H1 (cell line): ENCODE measurements at regions not wholly inside any gene's neighbourhood (a gene's known extent, or its start where the extent isn't known, plus 50 kb on each side); places are given as distances from the start of the nearest gene placed in this dataset.
A peak's percentile ranks its signal among the peaks of the same experiment; 100 is the strongest.

Experiments used
- CTCF ChIA-PET: fragments of 300-600 bp; sonication (Branson Sonifier 250); formaldehyde crosslinking; loops from one replicate; lab custom pipeline; 2021; ENCODE audit not compliant: partially characterized antibody; lab: Charles Lee
- POLR2A ChIA-PET: fragments of 300-600 bp; sonication (Branson Sonifier 250); formaldehyde crosslinking; loops from one replicate; lab custom pipeline; 2021; ENCODE audit warnings: inconsistent platforms; ENCODE audit not compliant: partially characterized antibody; lab: Charles Lee
- DNase-seq, 2 experiments: peaks; one replicate each; pipeline versions ENCODE4 v3.0.0 to v3.0.0-alpha.2; 2010 to 2022; ENCODE audit warnings: low spot score in 2 of 2, low read depth in 1 of 2, mixed read lengths in 1 of 2
- FAIRE-seq: peaks from 2 replicates; lab custom pipeline; 2011; peaks lifted over from hg19 to GRCh38; lab: Jason Lieb, UNC
- H2AFZ ChIP-seq: 2 replicates; pipeline ENCODE4 v1.8.1; 2012; ENCODE audit warnings: low read length, inconsistent platforms
- H2AK5ac ChIP-seq: 2 replicates; pipeline ENCODE4 v1.6.1; 2013; ENCODE audit warnings: low read depth, low read length
- H2BK120ac ChIP-seq: replicated peaks from 2 replicates; pipeline ENCODE3; 2013; ENCODE audit warnings: low read depth, low read length, inconsistent platforms
- H2BK12ac ChIP-seq: 2 replicates; pipeline ENCODE4 v1.6.1; 2013; ENCODE audit warnings: low read depth, low read length
- H2BK15ac ChIP-seq: 2 replicates; pipeline ENCODE4 v1.6.1; 2013; ENCODE audit warnings: low read length
- H2BK20ac ChIP-seq: 2 replicates; pipeline ENCODE4 v1.6.1; 2013; ENCODE audit warnings: low read length
- H2BK5ac ChIP-seq: 2 replicates; pipeline ENCODE4 v1.6.1; 2013; ENCODE audit warnings: low read depth, low read length
- H3K14ac ChIP-seq: 2 replicates; pipeline ENCODE4 v1.6.1; 2013; ENCODE audit warnings: inconsistent platforms; ENCODE audit not compliant: insufficient read length
- H3K18ac ChIP-seq: 2 replicates; pipeline ENCODE4 v1.6.1; 2013; ENCODE audit warnings: low read length; ENCODE audit errors: extremely low read depth
- H3K23ac ChIP-seq: 2 replicates; pipeline ENCODE4 v1.6.1; 2013; ENCODE audit warnings: inconsistent platforms; ENCODE audit not compliant: insufficient read length
- H3K23me2 ChIP-seq: 2 replicates; pipeline ENCODE4 v1.6.1; 2013; ENCODE audit warnings: low read depth, low read length
- H3K27ac ChIP-seq: 2 replicates; pipeline ENCODE4 v1.6.1; 2011; ENCODE audit warnings: low read depth, low read length, inconsistent platforms
- H3K27me3 ChIP-seq, 4 experiments: replicated peaks in 1 of 4; 1 replicate in 1 of 4; 2 replicates in 3 of 4; pipeline versions ENCODE4 v1.6.1 to v1.8.1; 2011 to 2013; ENCODE audit warnings: low read length in 3 of 4, mild to moderate bottlenecking in 3 of 4, inconsistent platforms in 2 of 4, mixed read lengths in 2 of 4, moderate library complexity in 1 of 4; ENCODE audit not compliant: control insufficient read depth in 3 of 4, insufficient read depth in 3 of 4; ENCODE audit errors: extremely low read depth in 1 of 4
- H3K36me3 ChIP-seq, 4 experiments: 2 replicates each; pipeline versions ENCODE4 v1.6.1 to v1.8.1; 2011 to 2013; ENCODE audit warnings: mild to moderate bottlenecking in 4 of 4, low read length in 3 of 4, moderate library complexity in 2 of 4, control low read depth in 1 of 4, inconsistent platforms in 1 of 4; ENCODE audit not compliant: insufficient read depth in 4 of 4, control insufficient read depth in 2 of 4
- H3K4ac ChIP-seq: replicated peaks from 2 replicates; pipeline ENCODE3; 2013; ENCODE audit warnings: low read length, low read depth, mixed read lengths, inconsistent platforms; ENCODE audit not compliant: insufficient read length
- H3K4me1 ChIP-seq, 4 experiments: replicated peaks in 1 of 4; 1 replicate in 1 of 4; 2 replicates in 3 of 4; pipeline versions ENCODE4 v1.6.1 to v1.8.1; 2011 to 2013; ENCODE audit warnings: low read length in 3 of 4, inconsistent platforms in 2 of 4, mixed read lengths in 1 of 4; ENCODE audit not compliant: insufficient read depth in 4 of 4, control insufficient read depth in 3 of 4
- H3K4me2 ChIP-seq, 2 experiments: 2 replicates each; pipeline versions ENCODE4 v1.6.1 to v1.8.1; 2011 to 2013; ENCODE audit warnings: low read depth in 2 of 2, low read length in 2 of 2, control low read depth in 1 of 2, inconsistent platforms in 1 of 2, mild to moderate bottlenecking in 1 of 2; ENCODE audit not compliant: insufficient read depth in 1 of 2
- H3K4me3 ChIP-seq, 4 experiments: fragments of 200-600, 300-600 bp in 1 of 4; sonication (generic), shearing (Covaris generic), sonication (Bioruptor Twin) in 1 of 4; 2 replicates each; pipeline versions ENCODE4 v1.5.1 to v1.8.1; 2011 to 2016; ENCODE audit warnings: low read length in 4 of 4, low read depth in 3 of 4, control low read depth in 2 of 4, inconsistent platforms in 2 of 4, mild to moderate bottlenecking in 2 of 4, mixed read lengths in 1 of 4, moderate library complexity in 1 of 4; ENCODE audit not compliant: insufficient read depth in 2 of 4; ENCODE audit errors: extremely low read depth in 1 of 4
- H3K56ac ChIP-seq: replicated peaks from 2 replicates; pipeline ENCODE3; 2013; ENCODE audit warnings: low read depth, mild to moderate bottlenecking, mixed read lengths, low read length, inconsistent platforms; ENCODE audit not compliant: insufficient read length
- H3K79me1 ChIP-seq: 2 replicates; pipeline ENCODE4 v1.6.1; 2013; ENCODE audit warnings: low read depth, low read length, control low read depth
- H3K79me2 ChIP-seq, 2 experiments: 2 replicates each; pipeline versions ENCODE4 v1.6.1 to v1.8.1; 2012 to 2013; ENCODE audit warnings: low read length in 2 of 2, mild to moderate bottlenecking in 2 of 2, inconsistent platforms in 1 of 2; ENCODE audit not compliant: insufficient read depth in 2 of 2, control insufficient read depth in 1 of 2
- H3K9ac ChIP-seq, 4 experiments: replicated peaks in 1 of 4; 1 replicate in 1 of 4; 2 replicates in 3 of 4; pipeline versions ENCODE4 v1.6.1 to v1.8.1; 2011 to 2013; ENCODE audit warnings: low read depth in 3 of 4, low read length in 3 of 4, control low read depth in 2 of 4, mild to moderate bottlenecking in 2 of 4, moderate library complexity in 2 of 4, inconsistent platforms in 1 of 4; ENCODE audit errors: extremely low read depth in 1 of 4
- H3K9me3 ChIP-seq, 2 experiments: 2 replicates each; pipeline versions ENCODE4 v1.6.1 to v1.8.1; 2012 to 2013; ENCODE audit warnings: mild to moderate bottlenecking in 2 of 2, moderate library complexity in 2 of 2, control low read depth in 1 of 2, inconsistent platforms in 1 of 2, low read depth in 1 of 2, low read length in 1 of 2, mixed read lengths in 1 of 2; ENCODE audit not compliant: insufficient read depth in 2 of 2
- H4K20me1 ChIP-seq, 2 experiments: replicated peaks in 1 of 2; 2 replicates each; pipeline versions ENCODE3 to v1.8.1; 2011 to 2013; ENCODE audit warnings: inconsistent platforms in 2 of 2, low read length in 2 of 2, mild to moderate bottlenecking in 1 of 2; ENCODE audit not compliant: insufficient read depth in 2 of 2, control insufficient read depth in 1 of 2
- H4K5ac ChIP-seq: 2 replicates; pipeline ENCODE4 v1.6.1; 2013; ENCODE audit warnings: low read length, low read depth, mixed read lengths, inconsistent platforms; ENCODE audit not compliant: insufficient read length
- H4K8ac ChIP-seq: 2 replicates; pipeline ENCODE4 v1.8.0; 2013; ENCODE audit warnings: mild to moderate bottlenecking, moderate library complexity, low read length, inconsistent platforms; ENCODE audit not compliant: insufficient read depth; ENCODE audit errors: extremely low read depth
- H4K91ac ChIP-seq: replicated peaks from 2 replicates; pipeline ENCODE3; 2013; ENCODE audit warnings: low read length, mixed read lengths, inconsistent platforms; ENCODE audit not compliant: insufficient read length
- BACH1 ChIP-seq: IDR thresholded peaks from 2 replicates; pipeline ENCODE4 v1.6.1; 2012; ENCODE audit warnings: low read length, improper control_type of control experiment
- BRCA1 ChIP-seq: IDR thresholded peaks from 2 replicates; pipeline ENCODE4 v1.6.1; 2012; ENCODE audit warnings: low read depth, low read length, improper control_type of control experiment
- CEBPB ChIP-seq: IDR thresholded peaks from 2 replicates; pipeline ENCODE4 v1.6.1; 2012; ENCODE audit warnings: low read depth, low read length
- CHD2 ChIP-seq: IDR thresholded peaks from 2 replicates; pipeline ENCODE4 v1.6.1; 2012; ENCODE audit warnings: low read length, improper control_type of control experiment
- EGR1 ChIP-seq: IDR thresholded peaks from 2 replicates; pipeline ENCODE4 v1.6.1; 2011; ENCODE audit warnings: low read depth, low read length, borderline replicate concordance
- EP300 ChIP-seq, 2 experiments: IDR thresholded peaks; 1 replicate in 1 of 2; 2 replicates in 1 of 2; pipeline ENCODE4 v1.6.1; 2011 to 2012; ENCODE audit warnings: low read depth in 2 of 2, low read length in 2 of 2, mild to moderate bottlenecking in 2 of 2, borderline replicate concordance in 1 of 2, inconsistent platforms in 1 of 2, moderate library complexity in 1 of 2
- JUND ChIP-seq: IDR thresholded peaks from 2 replicates; pipeline ENCODE4 v1.6.1; 2011; ENCODE audit warnings: mild to moderate bottlenecking, improper control_type of control experiment, low read length
- POLR2A ChIP-seq, 2 experiments: IDR thresholded peaks; 1 replicate in 1 of 2; 2 replicates in 1 of 2; pipeline ENCODE4 v1.6.1; 2011; ENCODE audit warnings: low read depth in 2 of 2, low read length in 2 of 2, mild to moderate bottlenecking in 2 of 2; ENCODE audit errors: control extremely low read depth in 1 of 2
- POU5F1 ChIP-seq: IDR thresholded peaks from 2 replicates; pipeline ENCODE4 v1.6.1; 2011; ENCODE audit warnings: low read depth, mild to moderate bottlenecking, low read length, moderate library complexity
- SP2 ChIP-seq: IDR thresholded peaks from 2 replicates; pipeline ENCODE4 v1.6.1; 2012; ENCODE audit warnings: mild to moderate bottlenecking, low read length, inconsistent platforms
- TBP ChIP-seq: IDR thresholded peaks from 2 replicates; pipeline ENCODE4 v1.6.1; 2011; ENCODE audit warnings: low read depth, low read length, improper control_type of control experiment
- WGBS, 2 experiments: shearing (Covaris generic) in 1 of 2; methylation state at CpG; one replicate each; pipeline versions ENCODE4 v1.1.6 to v1.1.7; 2013 to 2015; ENCODE audit warnings: low lambda C conversion rate in 2 of 2, mixed read lengths in 2 of 2, inconsistent platforms in 1 of 2, low coverage in 1 of 2, missing lambda C conversion rate in 1 of 2; ENCODE audit not compliant: insufficient replicate concordance in 2 of 2, insufficient coverage in 1 of 2, insufficient read length in 1 of 2; ENCODE audit errors: extremely low coverage in 1 of 2, missing lambda C conversion rate in 1 of 2; 5-methylcytosine and 5-hydroxymethylcytosine counted together
- TF ChIP-seq, protein P1 (sequence below): IDR thresholded peaks from 2 replicates; pipeline ENCODE4 v1.6.1; 2012; ENCODE audit warnings: inconsistent platforms
- TF ChIP-seq, protein P2 (sequence below): IDR thresholded peaks from 2 replicates; pipeline ENCODE4 v1.6.1; 2012; ENCODE audit warnings: low read length, inconsistent platforms

DNA sequence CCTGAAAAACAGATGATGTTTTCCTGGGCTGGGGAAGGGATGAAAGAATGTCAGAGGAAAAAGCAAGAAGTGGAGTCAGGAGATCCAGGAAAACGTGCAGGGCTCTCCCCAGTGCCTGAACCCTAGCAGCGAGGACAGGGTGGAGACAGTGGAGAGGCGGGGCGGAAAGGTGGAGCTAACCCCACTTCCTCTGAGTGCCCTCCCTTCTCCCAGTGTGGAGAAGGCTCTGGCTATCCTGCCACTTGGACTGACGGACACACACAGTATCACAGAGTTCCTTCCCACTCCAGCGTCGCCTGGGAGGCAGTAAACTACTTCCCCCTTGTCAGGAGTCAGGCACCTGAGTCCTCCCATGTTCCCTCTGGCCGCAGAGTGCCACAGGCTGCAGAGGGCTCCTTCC is 125.3 kb upstream of the CHRNA7 start:
- no peak overlapping the region for H3K56ac ChIP-seq
- no peaks in the 10 kb centered on the region for H3K23me2 ChIP-seq
- 0 out of 2 replicates have a peak overlapping the region, but pooled peaks have one; percentile 63 for H2BK12ac ChIP-seq
- H3K4ac ChIP-seq, result no peak overlapping the region
- H3K27me3 ChIP-seq, result no peaks in the 10 kb centered on the region
- peak overlapping the region; percentile 100 for H2AFZ ChIP-seq
- no peaks in the 10 kb centered on the region for H3K9me3 ChIP-seq
- H3K27ac ChIP-seq, result no peak overlapping the region
- no peak overlapping the region for H3K14ac ChIP-seq
- H3K4me2 ChIP-seq, result peak overlapping the region; percentile 33 to 39; a peak in 3 of 4 replicates
- H4K8ac ChIP-seq, result peak overlapping the region; percentile 62
- no peak overlapping the region for H3K23ac ChIP-seq
- H3K4me1 ChIP-seq, result peaks cover 3 to 12% (median 5%) of the 10 kb centered on the region in 4 experiments
- H2BK120ac ChIP-seq, result no peak overlapping the region
- H2AK5ac ChIP-seq, result no peak overlapping the region
- H2BK5ac ChIP-seq, result 0 out of 2 replicates have a peak overlapping the region, but pooled peaks have one; percentile 27
- 30% methylated on average over 8 of the region's 8 CpGs; no CpG with 5 or more reads in 1 of the 2 experiments for WGBS, 2 experiments
- H2BK15ac ChIP-seq, result peak overlapping the region; percentile 10; the same call in 1 of the 2 replicates
- H4K5ac ChIP-seq, result no peak overlapping the region
- H3K79me2 ChIP-seq, result no peaks in the 10 kb centered on the region
- no peak overlapping the region for H3K9ac ChIP-seq
- DNase-seq (no peak), FAIRE-seq (no peak)
- H3K36me3 ChIP-seq, result no peaks in the 10 kb centered on the region
- no peak overlapping the region for H3K4me3 ChIP-seq
- ChIA-PET CTCF (interaction anchor here (0.7 to 2.0 kb wide), 5 partner anchors 12 to 73 kb away, joined by 3 to 8 read pairs (median 4); no protein-coding TSS in a partner anchor), POLR2A (no interaction called here)
- no peak overlapping the region for H4K91ac ChIP-seq
- H2BK20ac ChIP-seq, result 0 out of 2 replicates have a peak overlapping the region, but pooled peaks have one; percentile 1
- H4K20me1 ChIP-seq, result no peaks in the 10 kb centered on the region
- H3K18ac ChIP-seq, result 0 out of 2 replicates have a peak overlapping the region, but pooled peaks have one; percentile 2
- no peaks in the 10 kb centered on the region for H3K79me1 ChIP-seq
- no peak for TF ChIP-seq SP2
- TF ChIP-seq, protein P1, sequence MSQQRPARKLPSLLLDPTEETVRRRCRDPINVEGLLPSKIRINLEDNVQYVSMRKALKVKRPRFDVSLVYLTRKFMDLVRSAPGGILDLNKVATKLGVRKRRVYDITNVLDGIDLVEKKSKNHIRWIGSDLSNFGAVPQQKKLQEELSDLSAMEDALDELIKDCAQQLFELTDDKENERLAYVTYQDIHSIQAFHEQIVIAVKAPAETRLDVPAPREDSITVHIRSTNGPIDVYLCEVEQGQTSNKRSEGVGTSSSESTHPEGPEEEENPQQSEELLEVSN, result no peak
- TF ChIP-seq BACH1, result no peak
- TF ChIP-seq, protein P2, sequence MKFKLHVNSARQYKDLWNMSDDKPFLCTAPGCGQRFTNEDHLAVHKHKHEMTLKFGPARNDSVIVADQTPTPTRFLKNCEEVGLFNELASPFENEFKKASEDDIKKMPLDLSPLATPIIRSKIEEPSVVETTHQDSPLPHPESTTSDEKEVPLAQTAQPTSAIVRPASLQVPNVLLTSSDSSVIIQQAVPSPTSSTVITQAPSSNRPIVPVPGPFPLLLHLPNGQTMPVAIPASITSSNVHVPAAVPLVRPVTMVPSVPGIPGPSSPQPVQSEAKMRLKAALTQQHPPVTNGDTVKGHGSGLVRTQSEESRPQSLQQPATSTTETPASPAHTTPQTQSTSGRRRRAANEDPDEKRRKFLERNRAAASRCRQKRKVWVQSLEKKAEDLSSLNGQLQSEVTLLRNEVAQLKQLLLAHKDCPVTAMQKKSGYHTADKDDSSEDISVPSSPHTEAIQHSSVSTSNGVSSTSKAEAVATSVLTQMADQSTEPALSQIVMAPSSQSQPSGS, result no peak
- TF ChIP-seq EGR1, result no peak
- no peak for TF ChIP-seq CEBPB
- TF ChIP-seq POLR2A (IDR thresholded peaks at IDR 0.05; ENCODE audit: control extremely low read depth in 1 of 2, low read depth in 2 of 2, low read length in 2 of 2), result no peak
- no peak for TF ChIP-seq POU5F1
- TF ChIP-seq TBP, result no peak
- TF ChIP-seq EP300 (IDR thresholded peaks at IDR 0.05; ENCODE audit: borderline replicate concordance in 1 of 2, low read depth in 2 of 2, low read length in 2 of 2), result no peak
- TF ChIP-seq BRCA1, result no peak
- TF ChIP-seq JUND, result no peak
- TF ChIP-seq CHD2, result no peak
